Middle frontal gyrus (tissue), 1 donor: ENCODE measurements at regions not wholly inside any gene's neighbourhood (a gene's known extent, or its start where the extent isn't known, plus 50 kb on each side); places are given as distances from the start of the nearest gene placed in this dataset.

Experiments used
- DNase-seq: peaks from one replicate; pipeline ENCODE4 v3.0.0-alpha.2; 2015; ENCODE audit warnings: low spot score; ENCODE audit errors: extremely low spot score

DNA sequence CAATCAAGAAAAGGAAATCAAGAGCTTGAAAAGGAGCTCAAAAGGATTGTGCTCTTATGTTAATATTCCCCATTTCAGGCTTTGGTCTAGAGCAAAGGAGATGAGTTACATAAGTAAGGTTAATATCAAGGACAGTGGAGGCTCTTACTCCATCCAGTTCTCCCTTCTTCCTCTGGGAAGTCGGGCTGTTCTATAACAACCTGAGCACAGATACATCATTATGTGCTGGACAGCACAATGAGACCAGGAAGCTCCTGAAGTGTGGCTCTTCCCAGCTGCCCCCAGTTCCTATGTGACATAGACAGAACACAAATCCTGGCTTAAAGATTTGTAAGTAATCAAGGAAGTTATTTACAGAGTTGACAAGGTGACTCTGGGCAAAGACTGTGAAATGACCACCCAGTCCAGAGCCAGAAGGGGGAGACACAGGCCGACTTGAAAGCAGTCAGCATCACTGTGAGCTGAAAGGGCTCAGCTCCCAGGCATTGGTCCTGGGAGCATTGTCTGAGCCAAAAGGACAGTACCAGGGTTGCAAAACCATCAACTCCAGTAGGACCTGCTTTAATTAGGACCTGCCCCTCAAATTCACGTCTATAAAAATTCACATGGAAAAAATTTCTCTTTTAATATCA is 917.6 kb upstream of the ACVR2A start:
- no peak for DNase-seq

DNA sequence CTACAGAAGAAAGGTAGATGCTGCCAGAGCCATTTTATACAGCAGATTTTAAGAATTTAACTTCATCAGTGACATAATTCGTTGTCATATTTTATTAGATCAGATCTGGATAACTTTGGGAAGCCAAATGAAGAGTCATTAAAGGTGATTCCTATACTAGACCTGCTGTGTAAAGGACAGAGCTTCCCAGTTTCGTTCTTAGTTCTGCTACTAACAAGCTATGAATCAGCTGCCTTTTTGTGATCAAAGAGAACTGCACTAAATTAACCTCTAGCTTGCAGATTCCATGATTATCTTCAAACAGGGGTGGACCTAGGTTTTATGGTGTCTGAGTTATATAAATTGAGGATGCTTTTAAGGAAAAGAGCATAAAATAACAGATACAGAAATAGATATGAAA is 926.5 kb upstream of the ACVR2A start:
- no peak for DNase-seq

DNA sequence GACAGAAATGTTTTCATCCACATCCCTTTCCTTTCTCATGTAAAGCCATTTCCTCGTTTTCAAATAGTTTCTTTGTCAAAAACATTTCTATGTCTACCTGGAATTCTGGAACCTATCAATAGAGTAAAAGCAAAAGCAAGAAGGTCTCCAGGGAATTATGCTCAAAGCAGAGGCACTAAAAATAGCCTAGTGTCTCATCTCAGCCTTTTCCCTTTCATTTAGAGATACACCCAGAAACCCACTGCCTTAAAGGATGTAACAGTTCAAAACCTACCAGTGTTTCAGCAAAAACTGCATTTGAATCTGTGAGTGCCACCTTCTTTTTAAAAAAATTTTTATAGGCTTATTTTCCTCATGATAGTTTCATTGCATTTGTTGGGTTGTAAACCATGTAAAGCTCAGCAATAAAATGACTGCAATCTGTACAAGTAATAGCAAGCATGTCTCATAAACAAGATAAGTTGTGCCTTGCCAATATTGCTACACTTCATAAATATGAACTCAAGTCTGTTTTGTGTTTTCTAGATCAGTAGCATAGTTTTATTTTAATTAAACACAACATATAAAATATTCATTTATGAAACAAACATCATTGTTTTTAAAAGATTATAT is 927.3 kb upstream of the ACVR2A start:
- DNase-seq, result no peak

DNA sequence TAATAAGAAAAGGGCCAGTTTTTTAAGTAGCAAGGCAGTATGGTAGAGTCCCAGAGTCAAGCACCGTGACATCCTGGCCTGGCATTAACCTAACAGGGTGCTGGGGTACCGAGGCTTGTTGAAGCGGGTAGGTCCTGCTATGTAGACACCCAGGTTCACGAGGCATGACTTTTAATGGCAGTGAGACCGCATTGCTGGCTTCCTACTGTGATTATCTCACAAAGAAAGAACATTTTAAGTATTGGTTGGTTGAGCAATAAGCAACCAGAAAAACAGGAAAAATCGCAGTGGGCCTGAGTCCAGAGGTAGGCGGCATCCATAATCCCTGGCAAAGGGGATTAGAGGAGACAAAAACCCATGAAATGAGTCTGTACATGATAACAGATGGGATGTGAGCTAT is 927.9 kb upstream of the ACVR2A start:
- DNase-seq, result no peak

DNA sequence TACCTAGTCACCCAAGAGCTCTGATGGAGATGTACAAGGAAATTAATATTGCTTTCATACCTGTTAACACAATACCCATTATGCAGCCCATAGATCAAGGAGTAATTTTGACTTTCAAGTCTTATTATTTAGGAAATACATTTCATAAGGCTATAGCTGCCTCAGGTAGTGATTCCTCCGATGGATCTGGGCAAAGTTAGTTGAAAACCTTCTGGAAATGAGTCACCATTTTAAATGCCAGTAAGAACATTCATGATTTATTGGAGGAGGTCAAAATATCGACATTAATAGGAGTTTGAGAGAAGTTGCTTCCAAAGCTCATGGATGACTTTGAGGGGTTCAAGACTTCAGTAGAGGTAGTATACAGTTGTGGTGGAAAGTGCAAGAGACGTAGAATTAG is 931.4 kb upstream of the ACVR2A start:
- no peak for DNase-seq

DNA sequence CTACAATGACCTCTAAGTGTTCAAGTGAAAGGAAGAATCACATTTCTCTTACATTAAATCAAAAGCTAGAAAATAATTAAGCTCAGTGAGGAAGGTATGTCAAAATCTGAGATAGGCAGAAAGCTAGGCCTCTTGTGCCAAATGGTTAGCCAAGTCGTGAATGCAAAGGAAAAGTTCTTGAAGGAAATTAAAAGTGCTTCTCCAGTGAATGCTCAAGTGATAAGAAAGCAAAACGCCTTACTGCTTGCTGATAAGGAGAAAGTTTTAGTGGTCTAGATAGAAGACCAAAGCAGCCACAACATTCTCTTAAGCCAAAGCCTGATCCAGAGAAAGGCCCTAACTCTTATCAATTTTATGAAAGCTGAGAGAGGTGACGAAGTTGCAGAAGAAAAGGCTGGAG is 932.3 kb upstream of the ACVR2A start:
- DNase-seq, result no peak

DNA sequence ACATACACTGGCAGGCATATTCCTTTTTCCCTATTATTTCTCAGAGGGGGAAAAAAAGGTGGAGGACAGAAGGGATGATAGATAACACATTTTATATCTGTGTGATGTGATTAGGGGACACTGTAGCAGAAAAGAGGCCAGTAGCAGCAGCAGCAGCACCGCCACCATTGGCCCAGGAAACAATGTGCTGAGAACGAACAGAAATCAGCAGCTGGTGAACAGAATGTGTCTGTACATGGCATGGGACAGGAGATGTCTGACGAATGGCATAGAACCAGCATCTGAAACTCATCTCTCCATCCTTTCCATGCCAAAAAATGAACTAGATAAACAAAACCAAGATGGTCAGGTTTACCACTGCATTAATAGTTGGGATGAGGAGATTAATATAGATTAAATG is 936.1 kb upstream of the ACVR2A start:
- no peak for DNase-seq

DNA sequence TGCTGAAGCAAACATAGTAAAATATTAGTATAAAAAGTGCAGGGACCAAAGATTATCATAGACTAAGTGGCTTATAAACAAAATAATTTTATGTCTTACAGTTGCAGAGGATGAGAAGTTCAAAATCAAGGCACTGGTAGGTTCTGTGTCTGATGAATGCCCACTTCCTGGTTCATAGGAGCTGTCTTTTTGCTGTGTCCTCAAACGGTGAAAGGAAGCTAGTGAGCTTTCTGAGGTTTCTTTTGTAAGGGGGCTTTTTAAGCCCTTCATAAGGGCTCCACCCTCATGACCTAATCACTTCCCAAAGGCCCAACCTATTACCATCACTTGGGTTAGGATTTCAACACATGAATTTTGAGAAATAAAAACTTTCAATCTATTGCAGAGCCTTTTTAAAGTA is 946.7 kb upstream of the ACVR2A start:
- no peak for DNase-seq

DNA sequence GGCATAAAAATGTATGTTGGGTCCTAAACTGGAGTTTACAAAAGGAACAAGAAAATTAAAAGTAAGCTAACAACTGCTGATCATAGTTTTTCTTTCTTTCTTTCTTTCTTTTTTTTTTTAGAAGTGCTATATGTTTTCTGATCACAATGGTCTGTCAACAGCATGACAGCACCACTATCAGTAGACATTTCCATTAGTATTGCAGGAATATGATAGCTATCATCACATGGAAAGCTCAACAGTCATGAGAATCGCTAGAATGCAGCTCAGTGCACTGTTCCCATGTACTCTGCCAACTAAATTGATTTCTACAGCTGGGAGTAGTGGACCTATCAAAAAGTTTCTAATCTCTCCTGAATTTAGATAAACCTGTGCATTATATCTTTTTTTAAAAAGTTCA is 950.3 kb upstream of the ACVR2A start:
- DNase-seq, result no peak

DNA sequence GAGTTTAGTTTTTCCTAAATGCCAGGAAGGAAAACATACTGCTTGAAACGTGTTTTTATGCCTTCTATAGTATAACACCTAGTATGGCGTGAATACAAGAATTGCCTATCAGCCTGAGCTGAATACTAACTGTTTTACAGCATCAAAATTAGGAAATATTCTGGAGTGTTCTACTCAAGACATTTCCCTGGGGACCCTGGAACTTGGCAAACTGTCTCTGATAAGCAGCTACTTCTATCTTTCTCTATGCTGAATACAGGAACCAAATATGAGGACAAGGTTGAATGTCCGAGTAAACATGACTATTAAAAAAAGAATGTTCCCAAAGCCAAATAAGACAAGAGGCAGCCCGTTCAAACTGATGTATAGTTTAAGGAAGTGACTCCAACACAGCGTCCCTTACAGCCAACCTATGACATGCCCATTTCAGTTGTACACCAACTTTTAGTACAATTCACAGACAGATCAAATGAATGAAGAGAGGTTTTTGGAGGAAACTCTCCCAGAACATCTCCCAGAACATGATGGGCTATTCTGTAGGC is 951.3 kb upstream of the ACVR2A start:
- DNase-seq, result no peak

DNA sequence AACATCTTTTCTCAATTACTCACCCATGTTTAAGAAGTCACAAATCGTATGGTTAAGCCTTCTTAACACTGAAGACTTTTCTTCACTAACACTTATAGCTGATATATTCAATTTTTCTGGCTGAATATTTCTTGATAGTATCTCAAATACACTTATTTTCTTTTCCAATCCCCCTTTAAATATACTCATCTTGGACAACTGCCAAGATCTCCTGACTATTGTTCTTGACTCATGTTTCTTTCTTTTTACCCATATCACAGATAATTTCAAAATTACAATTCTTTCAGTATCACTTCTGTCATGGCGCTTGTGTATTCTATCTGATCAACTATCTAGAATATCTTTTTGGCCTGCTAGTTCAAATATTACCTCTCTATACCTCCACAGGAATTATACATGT is 954.3 kb upstream of the ACVR2A start:
- no peak for DNase-seq

DNA sequence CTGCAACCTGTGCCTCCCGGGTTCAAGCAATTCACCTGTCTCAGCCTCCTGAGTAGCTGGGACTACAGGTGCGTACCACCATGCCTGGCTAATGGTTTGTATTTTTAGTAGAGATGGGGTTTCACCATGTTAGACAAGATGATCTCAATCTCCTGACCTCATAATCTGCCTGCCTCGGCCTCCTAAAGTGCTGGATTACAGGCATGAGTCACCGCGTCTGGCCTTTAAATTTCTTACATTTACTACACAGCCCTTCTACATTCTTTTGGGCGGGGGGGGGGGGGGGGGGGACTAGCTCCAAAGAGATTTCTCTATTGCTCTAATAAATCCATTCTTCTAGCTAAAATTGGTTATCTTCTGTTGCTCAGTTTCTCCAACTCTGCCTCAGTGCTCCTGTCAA is 964.9 kb upstream of the ACVR2A start:
- DNase-seq, result no peak

DNA sequence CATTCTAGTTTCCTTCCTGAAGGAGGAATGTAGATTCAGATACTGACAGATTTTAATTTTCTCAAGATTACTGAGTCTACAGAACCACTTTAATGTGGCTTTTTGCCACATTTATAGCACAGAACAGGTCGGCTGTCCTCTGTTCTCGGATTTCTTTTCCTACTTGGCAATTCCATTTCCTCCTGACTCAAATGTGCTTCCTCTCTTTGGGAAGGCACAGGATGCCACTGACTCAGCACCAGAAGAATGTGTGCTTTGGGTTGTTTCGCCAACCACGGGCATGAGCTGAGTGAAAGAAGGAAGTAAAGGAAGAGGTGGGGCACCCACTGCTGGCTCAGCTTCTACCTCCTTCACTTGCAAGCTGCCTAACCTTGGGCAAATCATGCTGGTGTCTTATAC is 970.6 kb upstream of the ACVR2A start:
- DNase-seq, result no peak

DNA sequence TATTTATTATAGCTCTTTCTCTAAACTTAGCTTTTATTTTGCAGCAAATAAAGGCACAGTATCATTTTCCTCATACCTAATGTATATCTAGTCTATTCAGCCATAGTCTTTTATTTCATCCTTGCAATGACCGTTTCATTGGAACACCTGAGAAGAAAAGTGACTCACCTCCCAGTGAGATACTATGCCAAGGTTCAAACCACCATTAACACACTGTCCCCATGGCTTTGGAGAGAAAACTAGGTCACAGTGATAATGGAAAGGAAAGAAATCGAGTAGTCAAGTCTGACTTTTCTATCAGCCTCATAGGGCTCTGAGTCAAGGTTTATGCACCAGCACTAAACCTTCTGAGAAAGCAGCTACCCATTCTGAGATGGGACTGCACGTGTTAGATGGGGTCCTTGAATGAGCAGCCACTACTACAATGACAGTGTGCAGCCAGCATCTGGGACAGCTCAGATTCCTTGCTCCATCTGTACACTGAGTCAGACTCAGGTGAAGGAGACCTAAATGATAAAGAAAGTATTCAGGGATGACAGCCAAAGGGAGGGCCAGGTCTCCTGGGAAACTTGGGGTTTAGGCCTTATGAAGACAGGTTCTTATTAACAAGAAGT is 971.1 kb upstream of the ACVR2A start:
- DNase-seq, result no peak

DNA sequence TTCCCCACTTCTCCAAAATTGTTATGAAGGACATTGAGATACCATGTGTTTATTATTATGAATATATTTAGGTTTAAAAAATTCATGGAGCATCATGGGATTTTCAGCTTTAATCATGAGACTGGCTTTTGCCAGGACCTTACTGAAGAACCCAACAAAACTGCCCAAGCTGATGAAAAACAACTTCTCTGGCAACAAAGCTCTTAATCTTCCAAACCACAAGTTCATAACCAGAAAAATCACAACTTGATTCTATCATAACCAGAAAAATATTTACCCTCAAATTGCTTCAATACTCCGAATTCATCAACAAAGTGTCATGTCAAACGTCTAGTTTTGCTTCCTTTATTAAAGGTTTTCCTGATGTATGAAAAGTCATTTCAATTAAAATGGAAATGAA is 971.8 kb upstream of the ACVR2A start:
- no peak for DNase-seq

DNA sequence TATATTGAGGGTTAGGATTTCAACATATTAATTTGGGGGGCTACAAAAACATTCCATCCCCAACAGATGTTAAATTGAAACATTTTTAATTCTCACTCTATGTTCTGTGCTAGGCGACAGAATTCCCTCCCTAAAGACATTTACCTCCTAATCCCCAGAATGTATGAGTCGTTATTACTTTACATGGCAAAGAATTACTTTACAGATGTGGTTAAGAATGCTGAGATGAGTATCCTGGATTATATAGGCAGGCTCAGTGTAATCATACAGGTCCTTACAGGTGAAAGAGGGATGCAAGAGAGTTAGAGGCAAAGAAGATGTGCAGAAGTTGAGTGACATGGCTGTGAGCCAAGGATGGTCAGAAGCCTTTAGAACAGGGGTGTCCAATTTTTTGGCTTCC is 974.1 kb upstream of the ACVR2A start:
- no peak for DNase-seq

DNA sequence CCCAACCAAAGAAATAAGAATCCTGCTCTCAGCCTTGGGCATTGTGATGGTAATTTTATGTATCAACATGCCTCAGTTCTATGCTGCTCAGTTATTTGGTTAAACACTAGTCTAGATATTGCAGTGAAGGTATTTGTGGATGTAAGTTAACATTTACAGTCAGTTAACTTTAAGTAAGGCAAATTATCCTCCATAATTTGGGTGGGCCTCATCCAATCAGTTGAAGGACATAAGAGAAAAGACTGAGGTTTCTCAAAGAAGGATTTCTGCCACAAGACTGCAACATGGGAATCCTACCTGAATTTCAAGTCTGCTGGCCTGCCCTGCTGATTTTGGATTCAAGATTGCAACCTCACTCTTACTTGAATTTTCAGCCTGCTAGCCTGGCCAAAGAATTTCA is 975.5 kb upstream of the ACVR2A start:
- no peak for DNase-seq

DNA sequence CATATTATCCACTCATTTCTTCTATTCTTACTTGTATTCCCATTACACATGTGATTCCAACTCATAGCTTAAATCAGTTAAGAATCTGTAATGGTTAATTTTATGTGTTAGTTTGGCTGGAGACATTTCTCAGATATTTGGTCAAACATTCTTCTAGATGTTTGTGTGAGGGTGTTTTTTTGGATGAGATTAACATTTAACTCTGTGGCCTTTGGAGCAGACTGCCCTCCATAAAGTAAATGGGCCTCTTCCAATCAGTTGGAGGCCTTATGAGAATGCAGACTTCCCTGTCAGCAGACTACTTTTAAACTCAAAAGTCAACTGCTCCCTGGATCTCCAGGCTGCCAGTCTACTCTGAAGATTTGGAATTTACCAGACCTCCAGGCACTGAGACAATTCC is 976.8 kb upstream of the ACVR2A start:
- DNase-seq, result no peak

DNA sequence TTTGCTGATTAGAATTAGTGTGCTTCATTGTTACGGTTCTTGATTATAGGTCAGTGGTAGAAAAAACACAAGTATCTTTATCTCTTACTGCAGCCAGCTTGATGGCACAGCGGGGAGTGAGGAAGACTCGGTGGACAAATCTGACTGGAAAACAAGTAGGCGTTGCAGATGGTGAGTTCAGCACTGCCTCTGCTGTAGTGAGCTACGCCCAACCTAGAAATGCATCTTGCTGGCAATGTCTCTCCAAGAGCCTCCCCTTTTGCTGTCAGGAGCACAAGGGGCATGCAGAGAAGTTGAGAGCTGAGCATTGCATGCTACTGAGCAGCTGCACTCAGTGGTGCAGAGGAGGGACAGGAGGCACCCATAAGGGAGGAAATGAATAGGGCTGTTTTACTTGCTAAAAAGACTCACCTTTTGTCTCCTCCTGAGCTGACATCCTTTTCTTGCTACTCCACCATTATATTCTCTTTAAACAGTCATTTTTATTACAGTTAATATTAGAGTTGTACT is 977.3 kb upstream of the ACVR2A start:
- no peak for DNase-seq

DNA sequence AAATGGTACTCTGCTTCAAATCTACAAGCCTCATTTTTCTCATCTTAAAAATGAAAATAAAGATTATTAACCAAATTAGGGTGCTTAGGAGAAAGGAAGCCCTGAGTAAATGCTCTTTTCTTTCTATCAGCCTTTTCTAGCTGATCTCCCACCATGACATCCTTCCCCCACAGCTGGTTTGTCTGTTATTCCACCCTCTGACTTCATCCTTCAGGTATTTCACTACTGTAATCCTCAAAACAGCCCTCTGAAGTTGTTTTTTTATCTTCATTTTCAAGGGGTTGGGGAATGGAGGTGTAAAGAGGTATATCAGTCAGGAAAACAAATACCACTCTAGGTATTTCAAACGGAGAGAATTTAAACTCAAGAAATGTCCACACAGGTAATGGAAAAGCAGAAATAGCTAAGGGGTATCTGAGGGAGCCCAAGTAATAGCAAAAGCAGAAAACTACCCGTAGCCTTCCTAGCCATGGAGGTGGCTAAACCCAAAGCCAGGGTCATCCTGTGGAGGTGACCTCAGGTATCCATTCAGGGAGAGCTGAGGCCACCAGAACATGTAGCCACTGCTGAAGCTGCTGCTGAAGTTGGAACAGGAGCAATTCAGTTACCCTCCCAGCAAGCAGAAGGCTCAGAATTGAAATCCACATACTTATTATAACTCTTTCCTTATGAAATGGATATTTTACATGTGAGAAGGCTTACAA is 990.9 kb upstream of the ACVR2A start:
- DNase-seq, result no peak

DNA sequence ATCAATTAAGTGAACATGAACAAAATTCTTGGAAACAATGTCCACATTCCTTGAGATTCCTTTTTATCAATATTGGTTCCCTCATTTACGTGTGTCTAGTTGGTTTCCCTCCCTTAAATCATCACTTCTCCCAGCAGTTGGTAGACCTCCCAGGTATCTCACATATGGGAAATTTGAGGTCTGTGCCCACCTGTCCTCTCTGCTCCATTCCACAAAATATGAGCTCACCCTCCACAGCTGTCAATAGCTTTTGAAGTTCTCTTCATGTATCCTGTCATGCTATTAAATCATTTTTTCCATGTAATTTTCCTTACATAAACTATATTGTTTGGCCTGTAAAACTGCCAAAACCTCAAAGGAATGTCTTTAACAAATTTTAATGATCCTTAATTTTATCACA is 992.2 kb upstream of the ACVR2A start:
- no peak for DNase-seq

DNA sequence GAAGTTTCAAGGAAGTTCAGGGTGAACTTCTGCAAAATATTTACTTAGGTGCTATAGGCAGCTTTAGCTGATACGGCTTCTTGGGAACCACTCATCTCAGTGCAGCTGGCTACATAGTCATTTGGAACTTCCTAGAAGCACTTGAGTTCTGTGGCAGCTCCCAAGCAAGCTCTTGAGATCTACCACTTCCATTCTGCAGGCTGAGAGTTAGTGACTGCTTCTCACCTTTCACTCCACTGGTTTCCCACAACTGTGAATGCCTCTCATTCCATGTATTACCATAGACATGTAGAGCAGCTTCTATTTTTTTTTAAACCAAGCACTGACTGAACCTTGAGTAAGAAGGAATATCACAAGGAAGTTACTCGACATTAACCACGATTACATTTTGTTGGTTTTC is 994.1 kb upstream of the ACVR2A start:
- no peak for DNase-seq
